IPS-18c (cell line): ENCODE measurements at regions not wholly inside any gene's neighbourhood (a gene's known extent, or its start where the extent isn't known, plus 50 kb on each side); places are given as distances from the start of the nearest gene placed in this dataset.

Experiments used
- H3K4me3 ChIP-seq: 2 replicates; pipeline ENCODE4 v1.7.0; 2013; ENCODE audit warnings: low read depth, mild to moderate bottlenecking, low read length, moderate library complexity; ENCODE audit not compliant: insufficient read depth
- H3K9me3 ChIP-seq: one replicate; pipeline ENCODE4 v1.6.1; 2013; ENCODE audit warnings: mild to moderate bottlenecking, low read length, moderate library complexity; ENCODE audit not compliant: control insufficient read depth, insufficient read depth

GRCh38 chr3:174377684-174378083 lies 481.4 kb upstream of the NAALADL2 start:
- no peak overlapping the region for H3K4me3 ChIP-seq

DNA sequence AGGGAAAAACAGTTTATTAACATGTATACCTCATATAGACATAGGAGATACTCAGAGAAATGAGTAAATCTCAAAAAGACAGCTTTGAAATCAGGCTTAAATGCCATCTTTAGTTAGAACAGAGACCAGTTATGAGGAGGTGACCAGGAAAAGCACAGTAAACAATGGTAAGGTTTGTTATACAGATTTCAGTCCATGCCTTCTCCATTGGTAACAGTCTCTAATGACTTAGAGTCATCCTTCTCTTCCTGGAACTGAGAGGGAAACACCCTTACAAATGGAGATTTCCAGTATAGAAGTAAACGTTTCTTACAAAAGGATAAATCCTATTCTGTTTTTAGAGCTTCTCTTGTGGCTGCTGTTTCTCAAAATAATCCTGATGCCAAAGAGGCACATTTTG lies 476.3 kb upstream of the NAALADL2 start:
- Histone ChIP-seq H3K4me3 (no peak overlapping the region), H3K9me3 (no peaks in the 10 kb centered on the region)

More at GRCh38 chr3:174377684-174378083, 481.4 kb upstream of the NAALADL2 start:
- H3K9me3 ChIP-seq, result no peaks in the 10 kb centered on the region

- H3K4me3 ChIP-seq, result no peak overlapping the region
- no peaks in the 10 kb centered on the region for H3K9me3 ChIP-seq
These were observed 471.4 kb upstream of the NAALADL2 start for GRCh38 chr3:174387736-174388135.

- no peaks in the 10 kb centered on the region for H3K9me3 ChIP-seq
- no peak overlapping the region for H3K4me3 ChIP-seq
These were observed 461.3 kb upstream of the NAALADL2 start for GRCh38 chr3:174397848-174398247.

DNA sequence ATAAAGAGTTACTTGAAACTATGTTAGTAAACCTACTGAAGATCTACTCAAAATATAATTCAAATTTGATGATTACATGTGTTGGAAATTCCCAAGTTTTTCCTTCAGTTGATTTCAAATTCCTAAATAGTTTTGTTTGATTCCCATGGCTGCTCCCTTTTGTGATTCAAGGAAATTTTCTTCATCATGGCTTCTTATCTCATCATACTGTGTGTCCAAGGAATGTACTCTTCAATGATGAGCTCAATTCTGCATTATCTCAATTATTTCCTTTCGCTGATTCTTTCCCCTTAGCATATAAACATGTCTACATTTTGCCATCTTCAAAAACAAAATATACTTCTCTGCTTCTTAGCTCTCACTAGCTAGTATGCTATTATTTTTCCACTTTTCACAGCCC lies 460.4 kb upstream of the NAALADL2 start:
- Histone ChIP-seq H3K9me3 (no peaks in the 10 kb centered on the region), H3K4me3 (no peak overlapping the region)

DNA sequence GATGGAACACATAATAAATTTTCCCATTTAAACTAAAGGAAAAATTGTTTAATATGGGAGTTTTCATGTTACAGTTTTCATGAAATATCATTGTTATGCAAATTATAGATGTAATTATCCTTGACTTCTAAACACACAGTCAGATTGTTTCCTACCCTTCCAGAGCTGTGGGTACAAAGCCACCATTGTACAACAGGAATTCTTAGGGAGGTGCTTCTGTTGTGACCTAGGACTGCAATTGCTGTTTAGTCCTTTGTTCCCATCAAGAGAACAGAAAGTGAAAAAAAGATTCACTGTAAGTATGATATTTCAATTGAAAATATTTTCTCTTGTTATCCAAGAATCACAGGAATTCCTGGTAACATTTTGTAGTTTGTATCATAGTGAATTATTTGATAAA lies 455.3 kb upstream of the NAALADL2 start:
- no peak overlapping the region for H3K4me3 ChIP-seq
- no peaks in the 10 kb centered on the region for H3K9me3 ChIP-seq

DNA sequence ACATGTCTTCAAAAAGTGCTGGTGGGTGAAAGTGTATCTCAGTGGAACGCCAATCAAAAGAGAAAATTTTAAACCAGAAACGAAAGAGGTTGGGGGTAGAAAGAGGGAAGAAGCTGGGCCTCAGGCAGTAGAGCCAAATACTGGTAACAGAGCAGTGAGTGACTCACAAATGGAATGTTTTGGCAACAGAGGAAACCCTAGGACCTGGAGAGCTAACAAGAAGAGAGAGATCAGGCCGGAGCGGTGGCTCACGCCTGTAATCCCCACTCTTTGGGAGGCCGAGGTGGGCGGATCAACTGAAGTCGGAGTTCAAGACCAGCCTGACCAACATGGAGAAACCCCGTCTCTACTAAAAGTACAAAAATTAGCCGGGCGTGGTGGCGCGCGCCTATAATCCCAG lies 450.8 kb upstream of the NAALADL2 start:
- H3K4me3 ChIP-seq, result no peak overlapping the region
- H3K9me3 ChIP-seq, result no peaks in the 10 kb centered on the region

GRCh38 chr3:174409086-174409743 lies 449.9 kb upstream of the NAALADL2 start:
- H3K9me3 ChIP-seq, result no peaks in the 10 kb centered on the region
- no peak overlapping the region for H3K4me3 ChIP-seq

GRCh38 chr3:174413062-174413912 lies 445.8 kb upstream of the NAALADL2 start:
- Histone ChIP-seq H3K4me3 (no peak overlapping the region), H3K9me3 (no peaks in the 10 kb centered on the region)

- no peak overlapping the region for H3K4me3 ChIP-seq
These were observed 444.2 kb upstream of the NAALADL2 start for GRCh38 chr3:174414902-174415301.

DNA sequence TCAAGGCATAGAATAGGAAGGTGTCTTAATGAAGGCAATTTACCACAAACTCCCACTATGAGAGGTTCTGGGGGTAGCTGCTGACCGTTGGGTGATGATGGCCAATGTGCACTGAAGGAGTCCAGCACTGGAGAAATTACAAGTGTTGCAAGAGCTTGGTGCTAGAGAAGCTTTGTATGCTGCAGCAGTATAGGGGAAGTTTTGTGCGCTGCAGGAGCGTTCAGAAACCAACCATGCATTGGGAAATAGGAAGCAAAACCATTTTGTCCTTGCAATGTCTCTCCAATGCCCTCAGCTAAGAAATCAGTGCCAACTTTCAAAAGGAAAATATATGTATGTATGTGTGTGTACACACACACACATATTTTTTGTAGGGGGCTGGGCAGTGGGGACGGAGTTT lies 441.6 kb upstream of the NAALADL2 start:
- no peak overlapping the region for H3K4me3 ChIP-seq
- no peaks in the 10 kb centered on the region for H3K9me3 ChIP-seq

More at GRCh38 chr3:174414902-174415301, 444.2 kb upstream of the NAALADL2 start:
- H3K9me3 ChIP-seq, result no peaks in the 10 kb centered on the region

GRCh38 chr3:174419216-174419615 lies 439.9 kb upstream of the NAALADL2 start:
- H3K9me3 ChIP-seq, result no peaks in the 10 kb centered on the region

GRCh38 chr3:174423936-174424335 lies 435.2 kb upstream of the NAALADL2 start:
- Histone ChIP-seq H3K4me3 (no peak overlapping the region), H3K9me3 (no peaks in the 10 kb centered on the region)

More at GRCh38 chr3:174419216-174419615, 439.9 kb upstream of the NAALADL2 start:
- no peak overlapping the region for H3K4me3 ChIP-seq

- Histone ChIP-seq H3K9me3 (no peaks in the 10 kb centered on the region), H3K4me3 (no peak overlapping the region)
These were observed 434.5 kb upstream of the NAALADL2 start for GRCh38 chr3:174424656-174425055.

GRCh38 chr3:174425422-174425821 lies 433.7 kb upstream of the NAALADL2 start:
- H3K9me3 ChIP-seq, result no peaks in the 10 kb centered on the region
- H3K4me3 ChIP-seq, result no peak overlapping the region

- H3K9me3 ChIP-seq, result no peaks in the 10 kb centered on the region
- no peak overlapping the region for H3K4me3 ChIP-seq
These were observed 428.1 kb upstream of the NAALADL2 start for GRCh38 chr3:174430986-174431385.

DNA sequence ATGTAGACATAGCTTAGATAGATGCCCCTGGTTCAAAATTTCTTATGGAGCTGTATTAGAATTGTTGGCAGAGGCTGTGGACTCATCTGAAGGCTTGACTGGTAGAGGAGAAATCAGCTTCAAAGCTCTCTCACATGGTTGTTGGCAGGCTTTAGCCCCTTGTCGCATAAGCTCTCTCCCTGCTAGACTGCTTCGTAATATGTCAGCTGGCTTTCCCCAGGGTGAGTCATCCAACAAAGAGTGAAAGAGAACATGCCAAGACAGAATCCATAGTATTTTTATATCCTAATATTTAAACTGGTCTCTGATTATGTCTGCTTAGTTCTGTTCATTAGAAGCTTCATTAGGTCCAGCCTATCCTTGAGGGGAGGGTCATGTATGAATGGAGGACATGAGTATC lies 427.4 kb upstream of the NAALADL2 start:
- no peak overlapping the region for H3K4me3 ChIP-seq
- H3K9me3 ChIP-seq, result no peaks in the 10 kb centered on the region

DNA sequence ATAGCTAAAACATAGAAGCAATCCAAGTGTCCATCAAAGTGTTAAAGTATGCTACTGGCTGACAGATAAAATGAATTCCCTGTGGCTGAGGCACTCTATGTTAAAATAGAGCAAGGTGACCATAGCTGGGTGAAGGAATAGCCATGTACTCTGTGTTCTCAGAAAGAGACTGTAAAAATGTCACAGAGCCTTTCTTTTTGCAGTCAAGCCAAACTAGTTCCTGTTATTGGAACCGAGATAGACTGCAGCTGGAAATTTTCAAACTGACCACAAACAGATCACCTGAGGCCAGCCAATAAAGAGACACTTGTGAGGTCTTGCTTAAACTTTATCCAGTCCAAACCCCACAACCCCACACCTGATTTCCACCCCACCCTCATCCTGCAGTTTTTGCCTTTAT lies 422.8 kb upstream of the NAALADL2 start:
- Histone ChIP-seq H3K4me3 (no peak overlapping the region), H3K9me3 (no peaks in the 10 kb centered on the region)
